HEK293 (cell line): ENCODE measurements at regions not wholly inside any gene's neighbourhood (a gene's known extent, or its start where the extent isn't known, plus 50 kb on each side); places are given as distances from the start of the nearest gene placed in this dataset.

Experiments used
- ATF2 ChIP-seq: fragments of 450-650 bp; formaldehyde crosslinking; IDR thresholded peaks from 2 replicates; pipeline ENCODE4 v1.5.1; 2016; ENCODE audit warnings: missing biosample characterization, missing genetic modification characterization, low read depth
- PRDM4 ChIP-seq: fragments of 450-650 bp; formaldehyde crosslinking; IDR thresholded peaks from 2 replicates; pipeline ENCODE4 v1.5.1; 2017; ENCODE audit warnings: missing biosample characterization, missing genetic modification characterization
- SCRT2 ChIP-seq: fragments of 450-650 bp; formaldehyde crosslinking; IDR thresholded peaks from 2 replicates; pipeline ENCODE4 v1.5.1; 2016; ENCODE audit warnings: missing biosample characterization, missing genetic modification characterization
- YY1 ChIP-seq: fragments of 450-650 bp; formaldehyde crosslinking; IDR thresholded peaks from 2 replicates; pipeline ENCODE4 v1.5.1; 2018; ENCODE audit warnings: missing biosample characterization, missing genetic modification characterization
- TF ChIP-seq, protein P1 (sequence below): fragments of 450-650 bp; formaldehyde crosslinking; IDR thresholded peaks from 2 replicates; pipeline ENCODE4 v1.5.1; 2016; ENCODE audit warnings: missing biosample characterization, missing genetic modification characterization
- TF ChIP-seq, protein P2 (sequence below): fragments of 450-650 bp; formaldehyde crosslinking; IDR thresholded peaks from 2 replicates; pipeline ENCODE4 v1.5.1; 2016; ENCODE audit warnings: missing biosample characterization, missing genetic modification characterization
- TF ChIP-seq, protein P3 (sequence below): fragments of 450-650 bp; formaldehyde crosslinking; IDR thresholded peaks from 2 replicates; pipeline ENCODE4 v1.5.1; 2016; ENCODE audit warnings: missing biosample characterization, missing genetic modification characterization

DNA sequence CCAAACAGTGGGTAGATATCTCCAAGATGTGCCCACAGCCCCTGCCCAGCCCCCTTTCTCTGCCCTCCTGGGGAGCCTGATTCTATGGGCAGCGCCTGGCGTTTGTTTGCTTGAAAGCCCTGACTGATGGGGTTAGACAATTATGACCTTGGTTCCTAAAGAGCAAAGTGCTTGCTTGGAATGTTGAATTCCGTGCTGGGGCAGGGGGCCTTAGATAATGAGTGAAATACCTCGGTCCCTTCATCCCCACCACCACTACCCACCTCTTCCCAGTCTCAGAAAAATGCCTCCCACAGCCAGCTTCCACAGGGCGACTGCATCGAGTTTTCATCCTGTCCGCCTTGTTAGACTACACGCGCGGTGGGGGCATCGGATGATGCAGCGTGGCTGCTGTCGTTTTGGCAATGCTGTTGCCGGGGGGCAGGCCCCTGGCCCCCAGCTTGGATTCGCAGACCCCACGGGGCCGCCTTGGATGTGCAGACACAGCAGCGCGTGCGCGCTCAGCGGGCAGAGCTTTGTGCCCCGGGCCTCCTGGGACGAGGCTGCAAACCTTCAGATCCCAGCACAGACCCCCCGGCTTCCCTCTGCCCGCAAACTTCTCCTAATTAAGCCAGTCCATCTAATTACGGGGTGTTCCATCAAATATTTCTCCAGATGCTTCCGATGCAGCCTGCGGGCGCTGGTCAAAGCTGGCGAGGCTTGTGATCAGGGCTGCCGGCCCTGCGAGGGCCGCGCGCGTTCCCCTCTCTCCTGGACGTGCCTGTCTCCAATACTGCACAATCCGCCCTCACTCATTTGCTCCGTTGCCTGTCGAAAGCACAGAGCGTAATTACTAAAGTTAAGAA, 86.1 kb downstream of the LINC00237 start:
- TF ChIP-seq, protein P1, sequence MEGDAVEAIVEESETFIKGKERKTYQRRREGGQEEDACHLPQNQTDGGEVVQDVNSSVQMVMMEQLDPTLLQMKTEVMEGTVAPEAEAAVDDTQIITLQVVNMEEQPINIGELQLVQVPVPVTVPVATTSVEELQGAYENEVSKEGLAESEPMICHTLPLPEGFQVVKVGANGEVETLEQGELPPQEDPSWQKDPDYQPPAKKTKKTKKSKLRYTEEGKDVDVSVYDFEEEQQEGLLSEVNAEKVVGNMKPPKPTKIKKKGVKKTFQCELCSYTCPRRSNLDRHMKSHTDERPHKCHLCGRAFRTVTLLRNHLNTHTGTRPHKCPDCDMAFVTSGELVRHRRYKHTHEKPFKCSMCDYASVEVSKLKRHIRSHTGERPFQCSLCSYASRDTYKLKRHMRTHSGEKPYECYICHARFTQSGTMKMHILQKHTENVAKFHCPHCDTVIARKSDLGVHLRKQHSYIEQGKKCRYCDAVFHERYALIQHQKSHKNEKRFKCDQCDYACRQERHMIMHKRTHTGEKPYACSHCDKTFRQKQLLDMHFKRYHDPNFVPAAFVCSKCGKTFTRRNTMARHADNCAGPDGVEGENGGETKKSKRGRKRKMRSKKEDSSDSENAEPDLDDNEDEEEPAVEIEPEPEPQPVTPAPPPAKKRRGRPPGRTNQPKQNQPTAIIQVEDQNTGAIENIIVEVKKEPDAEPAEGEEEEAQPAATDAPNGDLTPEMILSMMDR (tag by site-specific recombination) = no peak
- TF ChIP-seq, protein P2, sequence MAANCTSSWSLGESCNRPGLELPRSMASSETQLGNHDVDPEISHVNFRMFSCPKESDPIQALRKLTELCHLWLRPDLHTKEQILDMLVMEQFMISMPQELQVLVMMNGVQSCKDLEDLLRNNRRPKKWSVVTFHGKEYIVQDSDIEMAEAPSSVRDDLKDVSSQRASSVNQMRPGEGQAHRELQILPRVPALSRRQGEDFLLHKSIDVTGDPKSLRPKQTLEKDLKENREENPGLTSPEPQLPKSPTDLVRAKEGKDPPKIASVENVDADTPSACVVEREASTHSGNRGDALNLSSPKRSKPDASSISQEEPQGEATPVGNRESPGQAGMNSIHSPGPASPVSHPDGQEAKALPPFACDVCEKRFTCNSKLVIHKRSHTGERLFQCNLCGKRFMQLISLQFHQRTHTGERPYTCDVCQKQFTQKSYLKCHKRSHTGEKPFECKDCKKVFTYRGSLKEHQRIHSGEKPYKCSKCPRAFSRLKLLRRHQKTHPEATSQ (tag by site-specific recombination) = no peak
- TF ChIP-seq PRDM4 (no peak), ATF2 (no peak), YY1 (tag by site-specific recombination) (no peak), SCRT2 (no peak)
- TF ChIP-seq, protein P3, sequence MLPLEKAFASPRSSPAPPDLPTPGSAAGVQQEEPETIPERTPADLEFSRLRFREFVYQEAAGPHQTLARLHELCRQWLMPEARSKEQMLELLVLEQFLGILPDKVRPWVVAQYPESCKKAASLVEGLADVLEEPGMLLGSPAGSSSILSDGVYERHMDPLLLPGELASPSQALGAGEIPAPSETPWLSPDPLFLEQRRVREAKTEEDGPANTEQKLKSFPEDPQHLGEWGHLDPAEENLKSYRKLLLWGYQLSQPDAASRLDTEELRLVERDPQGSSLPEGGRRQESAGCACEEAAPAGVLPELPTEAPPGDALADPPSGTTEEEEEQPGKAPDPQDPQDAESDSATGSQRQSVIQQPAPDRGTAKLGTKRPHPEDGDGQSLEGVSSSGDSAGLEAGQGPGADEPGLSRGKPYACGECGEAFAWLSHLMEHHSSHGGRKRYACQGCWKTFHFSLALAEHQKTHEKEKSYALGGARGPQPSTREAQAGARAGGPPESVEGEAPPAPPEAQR (tag by site-specific recombination) = no peak
